ENCODE measurements at regions not wholly inside any gene's neighbourhood (a gene's known extent, or its start where the extent isn't known, plus 50 kb on each side); places are given as distances from the start of the nearest gene placed in this dataset.
"Not testable (repeated sequence)": the region's sequence is repeated elsewhere in the genome, so short reads cannot be mapped to it uniquely, and the experiment has no call there.

- no peak for DNase-seq
- Histone ChIP-seq H3K9me3 (no peaks in the 10 kb centered on the region), H3K27me3 (no peaks in the 10 kb centered on the region), H3K27ac (no peak overlapping the region), H3K4me1 (peaks cover 0 to 11% (median 0%) of the 10 kb centered on the region in 4 donors), H3K4me3 (no peak overlapping the region), H3K36me3 (no peaks in the 10 kb centered on the region)
- 68 to 81% (median 78%) methylated on average over 4 of the region's 4 CpGs for WGBS, 5 donors
- no peak for TF ChIP-seq POLR2AphosphoS5 (IDR thresholded peaks at IDR 0.05)
- TF ChIP-seq CTCF (IDR thresholded peaks at IDR 0.05), result no peak
- TF ChIP-seq EP300 (IDR thresholded peaks at IDR 0.05), result no peak
- no peak for TF ChIP-seq POLR2A (IDR thresholded peaks at IDR 0.05)
- intact Hi-C loops (cut with DNase I; ENCODE audit: low total_unique reads), result no loop called here
Measured at GRCh38 chr17:12195418-12195817, 174.7 kb downstream of the MAP2K4 start.

GRCh38 chr17:12201294-12201880 is 180.7 kb downstream of the MAP2K4 start:
- no peak overlapping the region for H3K27ac ChIP-seq

DNA sequence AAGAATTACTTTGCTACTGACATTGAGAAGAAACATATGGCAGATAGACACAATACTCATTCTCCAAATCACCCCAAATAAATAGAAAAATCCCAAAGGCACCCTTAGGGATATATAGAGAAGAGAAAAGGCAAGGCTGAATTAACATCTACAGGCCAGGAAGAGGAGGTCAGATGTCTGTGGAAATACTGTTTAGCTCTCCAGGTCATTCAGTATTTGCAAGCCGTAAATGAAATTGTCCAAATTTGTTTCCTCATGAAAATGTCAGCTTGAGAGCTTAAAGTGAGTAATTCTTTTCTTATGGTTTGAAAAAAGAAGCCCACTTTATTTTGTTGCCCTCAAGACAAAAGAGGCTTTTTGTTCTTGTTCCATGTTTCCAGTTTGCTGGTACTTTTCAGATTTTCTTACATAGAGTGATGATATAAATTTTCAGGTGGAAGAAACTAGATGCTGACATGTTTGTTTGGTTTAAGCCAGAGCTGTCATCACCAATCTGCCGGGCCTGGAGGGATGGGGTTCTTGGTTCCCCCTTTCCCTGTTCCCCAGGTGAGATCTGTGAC is 189.0 kb downstream of the MAP2K4 start:
- TF ChIP-seq POLR2A (IDR thresholded peaks at IDR 0.05) (no peak), EP300 (IDR thresholded peaks at IDR 0.05) (no peak), CTCF (IDR thresholded peaks at IDR 0.05) (no peak), POLR2AphosphoS5 (IDR thresholded peaks at IDR 0.05) (no peak)
- Histone ChIP-seq H3K4me3 (no peak overlapping the region), H3K4me1 (peaks cover 0 to 14% (median 5%) of the 10 kb centered on the region in 4 donors), H3K9me3 (no peaks in the 10 kb centered on the region), H3K36me3 (no peaks in the 10 kb centered on the region), H3K27ac (no peak overlapping the region), H3K27me3 (no peaks in the 10 kb centered on the region)
- no peak for DNase-seq
- 71 to 80% (median 73%) methylated on average over 2 of the region's 2 CpGs for WGBS, 5 donors
- intact Hi-C loops (cut with DNase I; ENCODE audit: low total_unique reads), result no loop called here

More at GRCh38 chr17:12201294-12201880, 180.7 kb downstream of the MAP2K4 start:
- Histone ChIP-seq H3K36me3 (no peaks in the 10 kb centered on the region), H3K4me1 (peaks cover 0 to 15% (median 5%) of the 10 kb centered on the region in 4 donors), H3K27me3 (no peaks in the 10 kb centered on the region), H3K4me3 (no peak overlapping the region), H3K9me3 (no peaks in the 10 kb centered on the region)
- intact Hi-C loops (cut with DNase I; ENCODE audit: low total_unique reads), result no loop called here
- TF ChIP-seq POLR2AphosphoS5 (IDR thresholded peaks at IDR 0.05), result no peak
- no peak for TF ChIP-seq EP300 (IDR thresholded peaks at IDR 0.05)
- TF ChIP-seq POLR2A (IDR thresholded peaks at IDR 0.05), result no peak
- TF ChIP-seq CTCF (IDR thresholded peaks at IDR 0.05), result no peak
- 60 to 83% (median 78%) methylated on average over 4 of the region's 4 CpGs for WGBS, 5 donors
- DNase-seq, result no peak

GRCh38 chr17:12220714-12221439 is 200.2 kb downstream of the MAP2K4 start:
- H3K27me3 ChIP-seq; DNase-seq; H3K4me3 ChIP-seq; H3K27ac ChIP-seq; intact Hi-C loops (cut with DNase I; ENCODE audit: low total_unique reads); H3K36me3 ChIP-seq; H3K9me3 ChIP-seq; H3K4me1 ChIP-seq: not testable (repeated sequence)
- 95 to 99% (median 96%) methylated on average over 7 to 59 of the region's 59 CpGs for WGBS, 5 donors

DNA sequence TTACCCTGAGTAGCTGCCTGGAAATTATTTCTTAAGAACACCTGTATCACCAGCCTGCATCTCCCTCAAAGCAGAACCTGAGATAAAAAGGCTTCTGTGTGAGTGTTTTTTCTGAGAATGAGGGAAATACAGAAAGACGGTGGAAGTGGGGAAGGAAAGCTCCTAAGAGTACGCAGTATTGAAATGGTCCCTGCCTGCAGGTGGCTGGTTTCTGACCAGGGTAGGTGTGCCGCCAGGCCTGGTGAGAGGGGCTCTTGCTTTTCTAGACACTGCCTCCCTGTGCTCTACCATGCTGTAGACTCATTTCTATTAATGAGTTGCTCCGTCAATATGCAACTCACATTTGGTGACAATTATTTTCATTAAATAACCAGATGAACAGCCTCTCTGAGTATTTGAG is 201.7 kb downstream of the MAP2K4 start:
- Histone ChIP-seq H3K4me3 (no peak overlapping the region), H3K4me1 (peaks cover 0 to under 1% (median 0%) of the 10 kb centered on the region in 4 donors), H3K27me3 (no peaks in the 10 kb centered on the region), H3K9me3 (no peaks in the 10 kb centered on the region), H3K36me3 (no peaks in the 10 kb centered on the region), H3K27ac (no peak overlapping the region)
- no peak for DNase-seq
- TF ChIP-seq POLR2A (IDR thresholded peaks at IDR 0.05) (no peak), CTCF (IDR thresholded peaks at IDR 0.05) (no peak), EP300 (IDR thresholded peaks at IDR 0.05) (no peak), POLR2AphosphoS5 (IDR thresholded peaks at IDR 0.05) (no peak)
- 87 to 89% (median 88%) methylated on average over 4 of the region's 4 CpGs for WGBS, 5 donors
- intact Hi-C loops (cut with DNase I; ENCODE audit: low total_unique reads), result no loop called here
